HCEC 1CT (cell line): ENCODE measurements at regions not wholly inside any gene's neighbourhood (a gene's known extent, or its start where the extent isn't known, plus 50 kb on each side); places are given as distances from the start of the nearest gene placed in this dataset.
A peak's percentile ranks its signal among the peaks of the same experiment; 100 is the strongest.
"Not testable (repeated sequence)": the region's sequence is repeated elsewhere in the genome, so short reads cannot be mapped to it uniquely, and the experiment has no call there.

Source experiments
- DNase-seq: peaks from one replicate; pipeline ENCODE4 v3.0.0-alpha.2; 2017

DNA sequence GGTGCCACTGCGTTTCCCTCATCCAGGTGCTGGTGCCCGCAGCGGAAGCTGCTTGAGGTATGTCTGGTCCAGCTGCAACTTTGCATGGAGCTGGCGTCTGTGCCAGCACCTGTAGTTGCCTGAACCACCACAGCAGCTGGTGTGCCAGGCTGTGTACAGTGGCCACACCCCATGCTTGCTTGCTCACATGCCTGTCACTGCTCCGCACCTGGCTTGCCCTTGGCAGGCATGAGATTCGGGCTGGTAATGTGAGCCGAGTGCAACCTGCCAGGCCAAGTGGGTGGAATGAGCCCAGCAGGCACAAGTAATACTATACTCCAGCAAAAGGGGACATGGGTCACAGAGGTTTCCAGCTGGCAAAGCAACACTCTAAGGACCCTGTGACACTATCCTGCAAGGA is 1123.3 kb upstream of the ACVR2A start:
- DNase-seq: no peak

DNA sequence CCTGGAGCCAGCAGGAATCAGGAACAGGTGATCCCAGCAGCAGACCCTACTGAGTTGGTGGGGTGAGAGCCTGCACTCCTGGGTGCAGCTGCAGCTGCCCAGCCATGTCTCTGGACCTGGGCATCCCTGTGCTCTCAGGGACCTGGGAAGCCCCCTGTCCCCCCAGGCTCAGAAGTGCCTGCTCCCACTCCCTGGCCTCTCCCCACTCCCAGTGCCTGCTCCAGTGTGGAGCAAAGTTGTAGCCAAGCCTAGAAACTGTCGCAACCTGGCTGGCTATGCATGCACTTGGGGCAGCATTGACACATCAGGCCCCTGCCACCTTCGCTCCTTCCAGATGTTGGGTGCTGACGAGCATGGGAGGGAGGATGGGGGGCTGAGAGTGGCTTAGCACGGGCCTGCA is 1124.7 kb upstream of the ACVR2A start:
- no peak for DNase-seq

DNA sequence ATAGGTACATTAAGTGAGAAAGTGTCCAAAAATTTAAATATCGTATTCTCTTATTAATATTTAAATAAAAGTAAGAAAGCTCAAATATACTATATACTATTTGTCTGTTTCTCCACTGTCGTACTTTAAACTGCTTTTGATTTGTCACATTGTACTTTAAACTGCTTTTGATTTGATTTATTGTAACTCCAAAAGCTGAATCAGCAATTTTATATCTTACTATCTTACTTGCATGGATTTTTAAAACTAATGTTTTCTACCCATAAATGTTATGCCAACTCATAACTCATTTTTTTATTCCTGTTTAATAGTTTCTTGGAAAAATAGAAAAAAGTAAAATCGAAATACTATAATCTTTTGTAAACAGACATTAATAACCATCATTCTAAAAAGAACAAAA is 1128.2 kb upstream of the ACVR2A start:
- DNase-seq: no peak

- DNase-seq: no peak
Measured at GRCh38 chr2:146709004-146709403, 1135.8 kb upstream of the ACVR2A start.

DNA sequence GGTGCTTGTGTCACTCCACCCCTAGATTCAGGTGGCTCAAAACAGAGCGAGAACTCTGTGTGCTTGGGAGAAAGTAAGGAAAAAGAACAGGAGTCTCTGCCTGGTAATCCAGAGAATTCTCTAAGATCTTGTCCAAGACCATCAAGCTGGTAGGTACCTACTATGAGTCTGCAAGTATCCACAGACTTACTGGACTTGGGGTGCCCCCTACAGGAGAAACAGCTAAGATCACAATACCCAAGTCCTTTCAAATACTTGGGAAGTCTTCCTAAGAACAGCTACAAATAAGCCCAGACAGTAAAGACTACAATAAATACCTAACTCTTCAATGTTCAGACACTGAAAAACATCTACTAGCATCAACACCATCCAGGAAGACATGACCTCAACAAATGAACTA is 1143.6 kb upstream of the ACVR2A start:
- peak; percentile 11 for DNase-seq

- no peak for DNase-seq
Measured at GRCh38 chr2:146697307-146697706, 1147.5 kb upstream of the ACVR2A start.

- not testable (repeated sequence) for DNase-seq
Measured at GRCh38 chr2:146696787-146697186, 1148.0 kb upstream of the ACVR2A start.

DNA sequence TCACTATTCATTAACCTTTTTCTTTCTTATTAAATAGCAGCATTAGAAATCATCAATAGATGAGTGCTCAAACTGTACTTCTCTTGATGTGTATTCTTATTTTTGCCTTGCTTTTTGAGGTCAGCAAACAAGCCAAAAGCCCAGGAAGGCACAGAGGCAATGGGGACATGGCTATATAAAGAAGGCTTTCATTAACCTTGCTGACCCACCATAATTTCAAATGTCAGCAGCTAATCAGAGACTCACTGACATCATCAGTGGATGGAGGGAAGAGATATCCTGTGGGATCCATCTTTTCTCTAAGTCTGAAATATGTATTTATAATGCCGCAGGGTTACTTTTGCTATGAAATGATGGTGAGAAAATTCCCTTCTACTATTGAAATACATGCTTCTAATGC is 1162.8 kb upstream of the ACVR2A start:
- DNase-seq: no peak

GRCh38 chr2:146678516-146678915 is 1166.3 kb upstream of the ACVR2A start:
- DNase-seq: no peak

- DNase-seq: no peak
Measured at GRCh38 chr2:146677280-146677679, 1167.5 kb upstream of the ACVR2A start.

DNA sequence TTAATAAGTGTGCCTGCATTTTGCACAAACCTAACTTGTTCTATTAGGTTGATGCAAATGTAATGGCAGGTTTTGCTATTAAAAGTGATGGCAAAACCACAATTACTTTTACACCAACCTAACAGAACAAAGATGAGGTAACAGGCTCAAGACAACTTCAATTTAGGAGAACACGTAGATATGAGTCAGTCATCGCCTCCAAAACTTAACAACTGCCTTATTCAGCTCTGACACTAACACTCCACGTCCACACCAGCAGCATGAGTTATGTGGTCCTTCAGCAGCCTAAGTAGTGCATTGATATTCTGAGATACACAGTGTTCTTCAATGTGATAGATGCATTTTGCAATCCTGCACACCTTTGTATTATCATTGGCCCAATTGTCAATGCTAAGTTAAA is 1175.1 kb upstream of the ACVR2A start:
- no peak for DNase-seq

DNA sequence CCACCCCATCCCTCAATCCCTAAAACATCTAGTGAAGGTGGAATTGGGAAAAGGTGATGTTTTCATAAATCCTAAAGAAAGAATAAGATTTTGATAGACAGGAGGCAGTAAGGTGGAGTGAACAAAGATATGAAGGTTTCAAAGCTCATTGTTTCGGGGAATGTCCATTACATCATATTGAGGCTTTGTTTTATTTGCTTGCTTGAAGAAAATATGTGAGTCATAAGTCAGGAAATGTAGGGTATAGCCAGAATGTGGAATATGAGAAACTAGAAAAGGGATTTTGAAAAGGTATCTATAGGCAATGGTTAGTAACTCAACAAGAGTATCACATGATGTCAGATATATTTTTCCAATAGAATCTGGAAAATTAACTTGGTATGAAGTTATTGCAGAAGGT is 1178.5 kb upstream of the ACVR2A start:
- peak; percentile 47 for DNase-seq

DNA sequence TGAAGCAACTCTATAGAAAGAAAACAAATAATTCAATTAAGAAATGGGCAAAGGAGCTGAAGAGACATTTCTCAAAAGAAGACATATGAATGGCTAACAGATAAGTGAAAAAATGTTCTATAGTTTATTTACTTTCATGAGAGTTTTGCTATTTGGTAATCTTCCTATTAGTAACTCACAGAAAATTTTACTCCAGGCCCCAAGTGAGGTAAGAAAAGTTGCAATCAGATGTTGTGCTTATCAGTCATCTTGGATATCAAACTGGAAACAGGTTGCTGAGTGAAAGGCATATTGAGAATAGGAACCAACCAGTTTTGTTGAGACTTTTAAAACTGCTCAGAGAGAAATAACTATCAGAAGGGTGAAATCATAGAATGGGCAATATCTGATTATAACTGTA is 1179.0 kb upstream of the ACVR2A start:
- DNase-seq: peak; percentile 40

DNA sequence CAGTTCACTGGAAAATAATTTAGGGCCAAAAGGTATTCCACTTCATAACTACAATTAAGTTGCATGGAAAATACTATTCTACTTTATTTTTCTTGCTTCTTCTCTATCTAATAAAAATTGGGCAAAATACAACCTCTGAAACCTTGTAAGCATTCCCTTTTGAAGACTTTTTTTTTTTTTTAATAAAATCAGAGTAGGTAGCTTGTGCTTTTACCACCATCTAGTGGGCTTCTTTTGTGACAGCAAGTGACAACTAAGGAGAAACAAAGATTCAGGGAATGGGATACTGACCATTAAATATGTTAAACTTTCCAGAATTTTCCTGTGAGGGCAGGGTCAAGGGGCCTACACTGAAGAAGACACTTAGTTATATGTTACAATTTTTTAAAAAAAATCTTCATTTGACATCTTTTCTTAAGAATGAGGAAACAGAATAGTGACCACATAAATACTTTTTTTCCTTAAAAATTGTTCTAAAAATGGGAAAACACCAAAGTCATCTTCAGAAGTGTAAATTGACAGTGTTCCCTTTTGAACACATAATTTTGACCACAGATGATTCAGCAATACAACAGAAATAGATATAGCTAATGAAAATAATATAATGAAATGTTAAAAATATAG is 1183.2 kb upstream of the ACVR2A start:
- DNase-seq: peak; percentile 46

- no peak for DNase-seq
Measured at GRCh38 chr2:146659976-146660375, 1184.9 kb upstream of the ACVR2A start.

DNA sequence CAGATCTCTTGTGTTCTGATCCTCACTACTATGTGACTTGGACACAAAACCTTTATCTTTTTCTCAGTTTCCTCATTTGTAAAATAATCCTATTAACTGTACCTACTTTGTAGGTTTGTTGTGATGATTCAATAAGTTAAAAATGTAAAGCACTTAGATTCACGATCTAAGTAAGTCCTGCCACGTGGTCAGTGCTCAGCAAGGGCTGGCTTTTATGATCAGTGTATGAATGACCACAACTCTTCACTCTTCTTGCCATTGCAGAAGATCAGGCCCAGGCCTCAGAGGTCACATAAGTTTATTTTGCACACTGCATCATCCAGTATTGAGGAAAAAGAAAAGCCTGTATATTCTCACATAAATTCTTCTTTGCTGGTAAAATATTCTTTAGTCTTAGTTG is 1192.5 kb upstream of the ACVR2A start:
- DNase-seq: peak; percentile 50

GRCh38 chr2:146651361-146651760 is 1193.5 kb upstream of the ACVR2A start:
- peak; percentile 32 for DNase-seq

- no peak for DNase-seq
Measured at GRCh38 chr2:146642066-146642465, 1202.8 kb upstream of the ACVR2A start.

GRCh38 chr2:146634230-146635097 is 1210.4 kb upstream of the ACVR2A start:
- DNase-seq: peak; percentile 73

DNA sequence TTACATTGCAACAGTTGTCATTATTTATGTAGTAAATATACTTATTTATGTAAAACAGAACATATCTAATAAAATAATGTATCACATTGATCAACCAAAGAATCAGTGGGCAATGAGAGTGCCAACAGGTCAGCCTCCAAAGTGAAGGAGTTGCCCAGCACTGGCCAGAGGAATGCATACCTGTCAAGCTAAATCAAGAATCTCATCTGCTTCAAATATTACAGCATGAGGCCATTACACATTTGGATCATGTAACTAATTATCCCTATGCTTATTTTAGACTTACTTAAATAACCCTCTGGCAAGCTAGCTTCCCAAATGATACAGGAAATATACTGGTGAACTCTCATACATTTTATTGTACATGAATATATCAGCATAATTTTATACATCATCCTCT is 1211.7 kb upstream of the ACVR2A start:
- DNase-seq: no peak

- DNase-seq: no peak
Measured at GRCh38 chr2:146632707-146633106, 1212.1 kb upstream of the ACVR2A start.

- DNase-seq: no peak
Measured at GRCh38 chr2:146624430-146625160, 1220.2 kb upstream of the ACVR2A start.

DNA sequence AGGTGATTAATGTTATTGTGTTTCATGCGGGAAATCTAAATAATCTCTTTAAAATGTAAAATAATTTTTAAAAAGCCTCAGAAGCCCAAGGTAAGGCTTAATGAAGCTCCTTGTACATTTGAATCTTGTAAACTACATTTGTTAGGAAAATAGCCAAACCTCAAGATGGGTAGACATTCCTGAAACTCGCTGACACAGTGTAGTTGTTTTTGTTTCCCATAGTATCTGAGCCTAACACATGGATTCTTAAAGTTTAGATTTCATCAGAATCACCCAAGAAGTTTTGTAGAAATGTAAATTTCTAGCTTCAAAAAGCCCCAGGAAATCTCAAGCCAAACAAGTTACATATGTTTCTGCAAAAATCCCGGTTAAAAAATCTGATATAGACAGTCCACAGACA is 1221.1 kb upstream of the ACVR2A start:
- DNase-seq: no peak

- DNase-seq: no peak
Measured at GRCh38 chr2:146621656-146622055, 1223.2 kb upstream of the ACVR2A start.
